Stomach (tissue), 4 donors: ENCODE measurements at regions not wholly inside any gene's neighbourhood (a gene's known extent, or its start where the extent isn't known, plus 50 kb on each side); places are given as distances from the start of the nearest gene placed in this dataset.

Experiments
- POLR2A ChIP-seq, 4 donors: fragments of 450-650 bp; IDR thresholded peaks; one replicate each; pipeline ENCODE4 v1.6.1; 2016; ENCODE audit warnings: antibody characterized with exemption in 4 of 4, control low read depth in 2 of 4, mild to moderate bottlenecking in 1 of 4, moderate library complexity in 1 of 4
- POLR2AphosphoS5 ChIP-seq, 3 donors: sonication (generic); formaldehyde crosslinking; IDR thresholded peaks; one replicate each; pipeline ENCODE4 v1.6.1; 2016; ENCODE audit warnings: antibody characterized with exemption in 3 of 3
- TF ChIP-seq, protein P1 (sequence below), 7 experiments: fragments of 450-650 bp in 4 of 7; fragments of 200-600 bp in 3 of 7; sonication (generic) in 3 of 7; IDR thresholded peaks; one replicate each; pipeline ENCODE4 v1.5.1; 2016 to 2019; ENCODE audit warnings: antibody characterized with exemption in 7 of 7, control low read depth in 2 of 7, mild to moderate bottlenecking in 1 of 7

DNA sequence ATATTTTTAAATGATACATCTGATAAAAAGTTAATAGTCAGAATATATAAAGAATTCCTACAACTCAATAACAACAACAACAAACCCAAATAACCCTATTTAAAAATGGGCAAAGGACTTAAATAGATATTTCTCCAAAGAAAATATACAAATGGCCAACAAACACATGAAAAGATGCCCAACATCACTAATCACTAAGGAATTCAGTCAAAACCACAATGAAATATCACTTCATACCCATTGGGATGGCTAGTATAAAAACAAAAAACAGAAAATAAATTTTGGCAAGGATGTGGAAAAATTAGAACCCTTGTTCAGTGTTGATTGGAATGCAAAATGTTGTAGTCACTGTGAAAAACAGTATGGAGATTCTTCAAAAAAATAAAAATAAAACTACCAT is 184.8 kb upstream of the RAB4A start:
- TF ChIP-seq, protein P1, sequence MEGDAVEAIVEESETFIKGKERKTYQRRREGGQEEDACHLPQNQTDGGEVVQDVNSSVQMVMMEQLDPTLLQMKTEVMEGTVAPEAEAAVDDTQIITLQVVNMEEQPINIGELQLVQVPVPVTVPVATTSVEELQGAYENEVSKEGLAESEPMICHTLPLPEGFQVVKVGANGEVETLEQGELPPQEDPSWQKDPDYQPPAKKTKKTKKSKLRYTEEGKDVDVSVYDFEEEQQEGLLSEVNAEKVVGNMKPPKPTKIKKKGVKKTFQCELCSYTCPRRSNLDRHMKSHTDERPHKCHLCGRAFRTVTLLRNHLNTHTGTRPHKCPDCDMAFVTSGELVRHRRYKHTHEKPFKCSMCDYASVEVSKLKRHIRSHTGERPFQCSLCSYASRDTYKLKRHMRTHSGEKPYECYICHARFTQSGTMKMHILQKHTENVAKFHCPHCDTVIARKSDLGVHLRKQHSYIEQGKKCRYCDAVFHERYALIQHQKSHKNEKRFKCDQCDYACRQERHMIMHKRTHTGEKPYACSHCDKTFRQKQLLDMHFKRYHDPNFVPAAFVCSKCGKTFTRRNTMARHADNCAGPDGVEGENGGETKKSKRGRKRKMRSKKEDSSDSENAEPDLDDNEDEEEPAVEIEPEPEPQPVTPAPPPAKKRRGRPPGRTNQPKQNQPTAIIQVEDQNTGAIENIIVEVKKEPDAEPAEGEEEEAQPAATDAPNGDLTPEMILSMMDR (IDR thresholded peaks at IDR 0.05), result no peak
- TF ChIP-seq POLR2A (IDR thresholded peaks at IDR 0.05) (no peak), POLR2AphosphoS5 (IDR thresholded peaks at IDR 0.05) (no peak)
